Sciatic nerve (tissue), 2 donors: ENCODE measurements at regions not wholly inside any gene's neighbourhood (a gene's known extent, or its start where the extent isn't known, plus 50 kb on each side); places are given as distances from the start of the nearest gene placed in this dataset.

Experiments
- ATAC-seq: fragments of 200-7000 bp; cut with Tn5 transposase; one replicate; pipeline ENCODE4 v1.9.1; 2020; ENCODE audit warnings: mild to moderate bottlenecking, moderate library complexity
- DNase-seq: peaks from one replicate; pipeline ENCODE4 v3.0.0-alpha.2; 2020; ENCODE audit warnings: low spot score
- intact Hi-C: fragments of 100-400 bp; cut with DNase I; formaldehyde crosslinking; loops from one replicate; pipeline ENCODE4 v1.14.2; 2022
- donor health status: DM: no; HTN: no; CAD: no.
- donor health status: DM: no; HTN: no; CAD: no.

DNA sequence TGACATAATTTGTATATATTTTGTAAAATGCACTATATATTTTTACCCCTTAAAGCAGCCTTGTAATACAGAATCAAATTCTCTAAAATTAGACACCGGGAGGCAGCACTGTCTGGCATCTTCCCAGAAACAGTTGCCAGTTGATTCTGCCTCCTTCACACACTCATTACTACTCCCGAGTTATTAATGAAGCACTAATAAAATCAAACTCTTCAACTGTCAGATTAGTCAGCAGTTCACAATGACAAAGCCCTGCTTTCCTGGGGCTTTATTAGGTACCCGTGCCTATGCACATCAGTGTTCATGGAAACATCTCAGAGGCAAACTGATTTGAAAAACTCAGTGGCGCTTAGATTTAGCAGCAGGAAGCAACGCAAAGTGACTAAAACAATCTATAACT, 103.5 kb upstream of the VEGFC start:
- intact Hi-C loops = no loop called here
- ATAC-seq = no peak
- no peak for DNase-seq

DNA sequence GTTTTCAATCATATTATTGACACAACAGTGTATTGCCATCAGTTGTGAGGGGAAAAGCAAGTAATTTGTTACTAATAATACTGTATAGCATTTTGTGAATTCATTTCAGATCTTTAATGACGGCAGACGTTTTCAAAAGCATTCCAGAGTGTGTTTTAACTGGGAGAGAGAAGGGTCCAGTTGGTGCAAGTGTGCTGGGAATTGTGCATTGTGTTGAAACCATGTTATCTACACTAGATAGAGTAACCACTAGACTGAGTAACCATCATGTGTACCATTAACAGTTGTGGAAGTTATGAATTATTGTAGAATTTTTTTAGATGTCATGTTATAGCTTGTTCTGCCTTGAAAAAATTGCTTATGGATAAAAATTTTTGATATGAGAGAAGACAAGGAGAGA, 104.5 kb upstream of the VEGFC start:
- DNase-seq = no peak
- intact Hi-C loops = no loop called here
- ATAC-seq = no peak

DNA sequence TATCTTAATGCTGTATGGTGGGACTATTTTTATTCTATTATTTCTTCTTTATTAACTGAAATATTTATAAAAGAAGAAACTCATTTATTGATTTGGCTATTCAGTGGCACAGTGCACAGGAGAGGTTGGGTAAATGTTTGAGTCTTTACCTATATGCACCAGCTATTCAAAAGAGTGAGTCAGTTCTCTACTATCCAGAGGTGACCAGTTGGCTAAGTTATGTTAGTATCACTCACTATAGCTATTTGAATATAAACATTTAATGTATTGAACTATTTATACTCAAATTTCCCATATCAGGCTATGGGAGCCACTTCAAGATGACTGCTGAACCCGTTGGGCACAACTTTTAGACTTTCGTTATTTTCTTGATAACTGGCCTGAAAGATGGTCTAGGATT, 106.1 kb upstream of the VEGFC start:
- ATAC-seq = no peak
- DNase-seq = no peak
- intact Hi-C loops = no loop called here

GRCh38 chr4:176902710-176903323, 110.1 kb upstream of the VEGFC start:
- DNase-seq (no peak), ATAC-seq (no peak)
- intact Hi-C loops = no loop called here

- intact Hi-C loops = no loop called here
- DNase-seq (no peak), ATAC-seq (no peak)
These were observed 114.0 kb upstream of the VEGFC start for GRCh38 chr4:176906709-176907108.

DNA sequence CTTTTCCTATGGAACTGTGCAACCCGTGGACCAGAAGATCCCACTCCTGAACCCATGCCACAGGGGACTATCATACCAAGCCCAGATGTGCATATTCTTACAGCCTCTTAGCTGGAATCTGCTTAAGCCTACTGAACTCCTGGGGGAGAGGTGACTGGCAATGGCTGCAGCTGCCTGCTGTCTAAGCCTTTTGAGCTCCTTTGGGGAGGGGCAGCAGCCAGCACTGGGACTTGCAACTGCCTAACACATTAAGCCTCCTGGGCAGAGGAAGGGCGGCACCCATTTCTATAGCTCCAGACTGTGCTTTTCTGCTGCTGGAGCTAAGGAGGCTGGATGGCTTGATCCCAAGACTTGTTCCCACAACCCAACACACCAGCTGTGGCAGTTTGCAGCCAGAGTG, 117.9 kb upstream of the VEGFC start:
- ATAC-seq (no peak), DNase-seq (no peak)
- intact Hi-C loops = no loop called here

GRCh38 chr4:176919631-176920030, 126.9 kb upstream of the VEGFC start:
- ATAC-seq (no peak), DNase-seq (no peak)
- intact Hi-C loops = no loop called here

DNA sequence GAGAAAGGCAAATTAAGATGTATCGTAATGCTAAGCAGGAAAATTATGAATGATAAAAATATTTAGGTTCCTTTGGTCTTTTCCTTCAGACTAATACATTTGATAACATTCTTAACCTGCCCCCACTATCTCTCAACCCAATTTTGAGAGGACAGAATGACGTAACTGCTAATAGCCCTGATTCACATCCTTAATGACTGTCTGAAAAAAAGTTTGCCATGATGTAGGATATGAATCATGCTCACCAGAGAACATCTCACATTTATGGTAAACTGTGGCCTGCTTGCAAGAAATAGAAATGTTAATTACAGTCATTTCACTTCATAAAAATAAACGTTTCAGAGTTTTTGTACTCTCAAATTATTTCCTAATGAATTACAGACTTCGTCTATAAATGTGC, 128.0 kb upstream of the VEGFC start:
- ATAC-seq = no peak
- intact Hi-C loops = no loop called here
- DNase-seq = no peak

- ATAC-seq (no peak), DNase-seq (no peak)
- intact Hi-C loops = no loop called here
These were observed 128.5 kb upstream of the VEGFC start for GRCh38 chr4:176921256-176921655.

DNA sequence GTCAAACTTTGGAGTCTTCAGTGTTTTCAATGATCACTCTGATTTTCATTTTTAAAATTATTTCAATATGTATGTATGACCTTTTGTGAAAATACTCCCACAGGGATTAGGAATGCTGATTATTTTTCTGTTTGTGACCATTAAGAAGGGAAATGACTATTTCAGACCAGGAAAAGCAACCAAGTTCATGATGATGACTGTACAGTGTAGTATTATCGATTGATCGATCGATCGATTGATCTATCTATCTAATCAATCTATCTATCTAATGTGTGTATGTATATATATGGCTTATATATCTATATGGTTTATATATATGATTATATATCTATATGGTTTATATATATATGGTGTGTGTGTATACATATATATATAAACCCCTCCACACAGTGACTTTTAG, 131.5 kb upstream of the VEGFC start:
- DNase-seq = no peak
- no peak for ATAC-seq
- intact Hi-C loops = no loop called here

DNA sequence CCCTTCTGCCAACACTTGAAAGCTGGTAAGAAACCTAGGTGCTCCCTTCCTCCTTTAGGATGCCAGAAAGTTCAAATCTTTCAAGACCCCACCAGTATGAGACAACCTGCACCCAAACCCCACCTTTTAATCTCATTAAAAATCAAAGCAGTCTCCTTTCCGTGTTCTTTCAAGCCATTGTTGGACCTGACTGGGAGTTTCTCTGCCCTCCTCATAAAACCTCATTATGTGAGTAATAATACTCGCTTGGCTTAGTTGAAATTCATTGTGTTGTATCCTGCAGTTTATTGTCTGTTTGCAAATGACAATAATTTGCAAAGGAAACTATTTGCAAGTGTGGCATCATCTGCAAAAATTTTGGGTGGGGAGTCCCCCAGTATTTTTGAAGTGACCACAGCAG, 133.2 kb upstream of the VEGFC start:
- ATAC-seq = no peak
- no peak for DNase-seq
- intact Hi-C loops = no loop called here

DNA sequence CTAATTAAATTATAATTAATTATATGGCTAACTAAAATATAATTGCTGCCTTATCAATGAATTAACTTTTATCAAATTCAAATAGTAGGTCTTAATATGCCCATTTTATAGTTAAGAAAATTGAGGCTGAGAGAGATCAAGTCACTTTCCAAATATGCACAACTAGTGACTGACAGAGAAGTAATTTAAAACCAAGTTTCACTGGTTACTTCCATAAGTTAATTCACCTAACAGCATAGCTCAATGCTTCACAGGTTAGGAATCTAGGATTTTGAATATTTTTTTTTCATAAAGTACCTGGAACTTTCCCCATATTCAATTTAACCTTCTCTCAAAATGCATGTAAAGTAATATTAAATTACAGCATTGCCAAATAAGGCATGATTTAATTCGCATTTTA, 134.4 kb upstream of the VEGFC start:
- ATAC-seq = no peak
- DNase-seq = no peak
- intact Hi-C loops = no loop called here

DNA sequence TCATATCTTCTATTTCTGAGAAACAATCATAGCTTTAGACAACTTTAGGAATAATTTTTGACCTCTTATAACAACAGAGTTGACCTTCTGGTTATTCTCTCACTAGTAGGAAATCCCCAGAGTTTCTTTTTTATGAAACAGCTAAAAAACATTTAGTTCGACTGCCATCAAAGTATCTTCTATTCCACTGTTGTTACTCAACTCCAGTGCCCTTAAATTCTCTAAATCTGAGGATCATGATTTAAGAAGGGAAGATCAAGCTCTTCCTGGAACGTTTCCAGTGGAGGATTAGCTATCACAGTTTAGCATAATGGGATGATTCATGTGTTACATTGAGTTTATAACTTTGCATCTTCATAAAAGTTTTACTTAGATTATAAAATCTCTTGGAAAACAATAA, 134.9 kb upstream of the VEGFC start:
- intact Hi-C loops = no loop called here
- no peak for DNase-seq
- ATAC-seq = no peak

DNA sequence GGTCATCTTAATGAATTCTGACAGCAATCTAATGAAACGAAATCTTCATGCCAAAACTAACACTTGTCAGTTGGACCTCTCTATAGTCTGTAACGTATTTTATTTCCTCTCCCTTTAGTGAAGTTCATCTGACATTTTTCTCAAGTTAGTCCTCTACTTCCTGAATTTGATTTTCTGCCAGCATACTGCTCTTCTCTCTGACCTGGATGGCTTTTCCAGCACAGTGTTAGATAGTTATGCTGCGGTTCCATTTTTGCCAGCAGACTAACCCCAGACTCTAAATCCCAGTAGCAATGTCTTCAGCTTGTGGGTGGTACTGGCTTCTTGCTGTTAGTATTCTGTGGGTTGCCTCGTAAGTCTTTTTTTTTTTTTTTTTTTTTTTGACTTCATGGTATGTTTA, 146.7 kb upstream of the VEGFC start:
- DNase-seq (no peak), ATAC-seq (no peak)
- intact Hi-C loops = no loop called here

- ATAC-seq (no peak), DNase-seq (no peak)
- intact Hi-C loops = no loop called here
These were observed 152.6 kb upstream of the VEGFC start for GRCh38 chr4:176945334-176945733.

- ATAC-seq (no peak), DNase-seq (no peak)
- intact Hi-C loops = no loop called here
These were observed 156.3 kb upstream of the VEGFC start for GRCh38 chr4:176949029-176949428.

GRCh38 chr4:176953021-176953420, 160.3 kb upstream of the VEGFC start:
- no peak for ATAC-seq
- intact Hi-C loops = no loop called here
- DNase-seq = no peak

DNA sequence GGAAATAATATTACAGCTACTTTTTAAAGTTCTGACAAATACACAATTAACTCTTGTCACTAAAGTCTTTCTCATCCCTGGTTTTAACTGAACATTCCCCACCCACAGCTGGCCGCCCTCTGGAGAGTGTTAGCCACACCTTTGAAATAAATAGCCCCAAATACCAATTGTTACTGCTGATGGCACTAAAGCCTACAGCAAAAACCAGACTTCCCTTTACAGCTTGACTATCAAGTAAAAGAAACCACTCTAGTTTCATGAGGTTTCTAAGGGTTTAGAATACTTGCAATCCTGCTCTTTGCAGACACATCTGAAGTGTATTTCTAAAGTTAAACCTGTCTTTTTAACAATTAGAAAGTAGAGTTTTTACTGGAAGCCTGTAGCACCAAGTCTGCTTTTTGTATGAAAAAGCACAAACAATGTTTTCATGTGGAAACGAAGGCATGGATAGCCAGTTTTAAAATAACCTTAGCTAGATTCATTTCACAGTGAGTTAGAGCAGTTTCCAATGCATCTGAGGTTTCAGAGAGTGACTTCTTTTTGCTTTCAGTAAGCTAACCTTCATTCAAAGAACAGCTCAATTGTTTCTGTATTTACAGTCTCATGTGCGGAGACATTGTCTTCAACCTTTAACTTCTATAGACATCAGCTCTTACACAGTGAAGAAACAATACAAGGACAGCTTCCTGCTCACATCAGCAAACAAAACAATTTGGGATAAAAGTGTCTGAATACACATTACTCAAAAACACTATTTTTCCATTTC, 164.8 kb upstream of the VEGFC start:
- DNase-seq (no peak), ATAC-seq (no peak)
- intact Hi-C loops = no loop called here

GRCh38 chr4:176959980-176960379, 167.3 kb upstream of the VEGFC start:
- no peak for ATAC-seq
- no peak for DNase-seq
- intact Hi-C loops = no loop called here

- ATAC-seq = no peak
- intact Hi-C loops = no loop called here
- DNase-seq = no peak
These were observed 170.4 kb upstream of the VEGFC start for GRCh38 chr4:176963121-176963520.

DNA sequence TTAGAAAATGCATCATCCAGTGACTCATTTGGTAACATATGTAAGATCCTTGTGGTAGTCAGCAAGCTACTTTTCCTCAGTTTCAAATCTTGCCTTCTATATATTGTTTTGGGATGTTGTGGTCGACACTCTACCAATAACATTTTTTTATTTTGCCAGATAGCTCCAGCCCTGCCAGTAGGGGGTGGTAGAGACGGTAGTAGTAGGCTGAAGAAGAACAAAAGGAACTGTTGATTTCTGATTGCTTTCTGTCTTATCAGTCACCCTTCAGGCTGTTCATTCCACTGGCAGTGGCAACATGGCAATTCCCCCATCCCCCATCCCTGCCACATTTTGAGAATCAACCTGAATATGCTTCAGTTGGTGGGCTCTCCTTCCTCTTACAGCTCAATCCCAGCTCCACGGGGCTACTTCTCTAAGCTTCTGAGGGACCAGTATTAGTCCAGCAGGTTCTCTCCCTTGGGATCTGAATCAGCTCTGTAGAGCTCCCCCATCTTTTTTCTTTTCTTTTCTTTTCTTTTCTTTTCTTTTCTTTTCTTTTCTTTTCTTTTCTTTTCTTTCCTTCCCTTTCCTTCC, 171.5 kb upstream of the VEGFC start:
- DNase-seq = no peak
- ATAC-seq = no peak
- intact Hi-C loops = no loop called here
